ENCODE measurements at regions not wholly inside any gene's neighbourhood (a gene's known extent, or its start where the extent isn't known, plus 50 kb on each side); places are given as distances from the start of the nearest gene placed in this dataset.

DNA sequence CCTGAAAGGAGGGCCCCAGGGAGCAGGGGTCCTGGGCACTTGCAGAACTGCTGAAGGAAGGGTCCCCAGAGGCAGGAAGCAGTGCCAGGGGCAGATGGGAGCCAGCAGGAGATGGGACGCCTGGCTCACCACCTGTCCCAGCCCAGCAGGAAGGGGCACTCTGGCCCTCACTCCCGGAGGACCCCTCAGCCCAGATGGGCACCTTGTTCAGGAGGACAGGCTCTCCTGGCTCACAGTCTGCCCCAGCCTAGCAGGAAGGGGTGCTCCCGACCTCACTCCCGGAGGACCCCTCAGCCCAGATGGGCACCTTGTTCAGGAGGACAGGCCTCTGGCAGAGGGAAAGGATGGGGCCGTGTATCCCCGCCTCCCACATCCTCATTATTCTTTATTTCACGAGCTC lies 331.4 kb upstream of the SHH start:
- TF ChIP-seq HNRNPL (IDR thresholded peaks at IDR 0.05; ENCODE audit: low read depth, low read length), result no peak
- no peak for TF ChIP-seq ZFX (CRISPR knock-in tag; IDR thresholded peaks at IDR 0.05; ENCODE audit: low read depth)
- TF ChIP-seq, protein P1, sequence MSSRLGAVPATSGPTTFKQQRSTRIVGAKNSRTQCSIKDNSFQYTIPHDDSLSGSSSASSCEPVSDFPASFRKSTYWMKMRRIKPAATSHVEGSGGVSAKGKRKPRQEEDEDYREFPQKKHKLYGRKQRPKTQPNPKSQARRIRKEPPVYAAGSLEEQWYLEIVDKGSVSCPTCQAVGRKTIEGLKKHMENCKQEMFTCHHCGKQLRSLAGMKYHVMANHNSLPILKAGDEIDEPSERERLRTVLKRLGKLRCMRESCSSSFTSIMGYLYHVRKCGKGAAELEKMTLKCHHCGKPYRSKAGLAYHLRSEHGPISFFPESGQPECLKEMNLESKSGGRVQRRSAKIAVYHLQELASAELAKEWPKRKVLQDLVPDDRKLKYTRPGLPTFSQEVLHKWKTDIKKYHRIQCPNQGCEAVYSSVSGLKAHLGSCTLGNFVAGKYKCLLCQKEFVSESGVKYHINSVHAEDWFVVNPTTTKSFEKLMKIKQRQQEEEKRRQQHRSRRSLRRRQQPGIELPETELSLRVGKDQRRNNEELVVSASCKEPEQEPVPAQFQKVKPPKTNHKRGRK (CRISPR knock-in tag; IDR thresholded peaks at IDR 0.05), result no peak
- TF ChIP-seq EZH2 (conservative IDR thresholded peaks at IDR 0.05; ENCODE audit: low read depth, low read length), result no peak
- TF ChIP-seq POLR2A (IDR thresholded peaks at IDR 0.05; ENCODE audit: insufficient read depth in 1 of 2, low read depth in 2 of 2, low read length in 2 of 2), result no peak
- TF ChIP-seq, protein P2, sequence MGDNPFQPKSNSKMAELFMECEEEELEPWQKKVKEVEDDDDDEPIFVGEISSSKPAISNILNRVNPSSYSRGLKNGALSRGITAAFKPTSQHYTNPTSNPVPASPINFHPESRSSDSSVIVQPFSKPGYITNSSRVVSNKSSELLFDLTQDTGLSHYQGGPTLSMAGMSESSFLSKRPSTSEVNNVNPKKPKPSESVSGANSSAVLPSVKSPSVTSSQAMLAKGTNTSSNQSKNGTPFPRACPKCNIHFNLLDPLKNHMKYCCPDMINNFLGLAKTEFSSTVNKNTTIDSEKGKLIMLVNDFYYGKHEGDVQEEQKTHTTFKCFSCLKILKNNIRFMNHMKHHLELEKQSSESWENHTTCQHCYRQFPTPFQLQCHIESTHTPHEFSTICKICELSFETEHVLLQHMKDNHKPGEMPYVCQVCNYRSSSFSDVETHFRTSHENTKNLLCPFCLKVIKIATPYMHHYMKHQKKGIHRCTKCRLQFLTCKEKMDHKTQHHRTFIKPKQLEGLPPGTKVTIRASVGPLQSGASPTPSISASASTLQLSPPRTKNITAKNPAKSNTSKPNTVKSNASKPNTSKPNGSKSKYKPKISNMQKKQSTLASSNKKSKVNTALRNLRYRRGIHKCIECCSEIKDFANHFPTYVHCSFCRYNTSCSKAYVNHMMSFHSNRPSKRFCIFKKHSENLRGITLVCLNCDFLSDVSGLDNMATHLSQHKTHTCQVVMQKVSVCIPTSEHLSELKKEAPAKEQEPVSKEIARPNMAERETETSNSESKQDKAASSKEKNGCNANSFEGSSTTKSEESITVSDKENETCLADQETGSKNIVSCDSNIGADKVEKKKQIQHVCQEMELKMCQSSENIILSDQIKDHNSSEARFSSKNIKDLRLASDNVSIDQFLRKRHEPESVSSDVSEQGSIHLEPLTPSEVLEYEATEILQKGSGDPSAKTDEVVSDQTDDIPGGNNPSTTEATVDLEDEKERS (CRISPR knock-in tag; IDR thresholded peaks at IDR 0.05), result no peak
- TF ChIP-seq CEBPB (IDR thresholded peaks at IDR 0.05; ENCODE audit: borderline replicate concordance, low read depth, low read length), result no peak
- TF ChIP-seq, protein P3, sequence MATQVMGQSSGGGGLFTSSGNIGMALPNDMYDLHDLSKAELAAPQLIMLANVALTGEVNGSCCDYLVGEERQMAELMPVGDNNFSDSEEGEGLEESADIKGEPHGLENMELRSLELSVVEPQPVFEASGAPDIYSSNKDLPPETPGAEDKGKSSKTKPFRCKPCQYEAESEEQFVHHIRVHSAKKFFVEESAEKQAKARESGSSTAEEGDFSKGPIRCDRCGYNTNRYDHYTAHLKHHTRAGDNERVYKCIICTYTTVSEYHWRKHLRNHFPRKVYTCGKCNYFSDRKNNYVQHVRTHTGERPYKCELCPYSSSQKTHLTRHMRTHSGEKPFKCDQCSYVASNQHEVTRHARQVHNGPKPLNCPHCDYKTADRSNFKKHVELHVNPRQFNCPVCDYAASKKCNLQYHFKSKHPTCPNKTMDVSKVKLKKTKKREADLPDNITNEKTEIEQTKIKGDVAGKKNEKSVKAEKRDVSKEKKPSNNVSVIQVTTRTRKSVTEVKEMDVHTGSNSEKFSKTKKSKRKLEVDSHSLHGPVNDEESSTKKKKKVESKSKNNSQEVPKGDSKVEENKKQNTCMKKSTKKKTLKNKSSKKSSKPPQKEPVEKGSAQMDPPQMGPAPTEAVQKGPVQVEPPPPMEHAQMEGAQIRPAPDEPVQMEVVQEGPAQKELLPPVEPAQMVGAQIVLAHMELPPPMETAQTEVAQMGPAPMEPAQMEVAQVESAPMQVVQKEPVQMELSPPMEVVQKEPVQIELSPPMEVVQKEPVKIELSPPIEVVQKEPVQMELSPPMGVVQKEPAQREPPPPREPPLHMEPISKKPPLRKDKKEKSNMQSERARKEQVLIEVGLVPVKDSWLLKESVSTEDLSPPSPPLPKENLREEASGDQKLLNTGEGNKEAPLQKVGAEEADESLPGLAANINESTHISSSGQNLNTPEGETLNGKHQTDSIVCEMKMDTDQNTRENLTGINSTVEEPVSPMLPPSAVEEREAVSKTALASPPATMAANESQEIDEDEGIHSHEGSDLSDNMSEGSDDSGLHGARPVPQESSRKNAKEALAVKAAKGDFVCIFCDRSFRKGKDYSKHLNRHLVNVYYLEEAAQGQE (IDR thresholded peaks at IDR 0.05; ENCODE audit: borderline replicate concordance in 1 of 2, low read depth in 1 of 2, low read length in 2 of 2), result no peak
- no peak for TF ChIP-seq HNF4G (IDR thresholded peaks at IDR 0.05; ENCODE audit: borderline replicate concordance, low read depth, low read length)
- TF ChIP-seq HNF4G (CRISPR knock-in tag; IDR thresholded peaks at IDR 0.05; ENCODE audit: borderline replicate concordance, low read depth), result no peak
- TF ChIP-seq ZZZ3 (CRISPR knock-in tag; IDR thresholded peaks at IDR 0.05; ENCODE audit: borderline replicate concordance), result no peak
- TF ChIP-seq, protein P4, sequence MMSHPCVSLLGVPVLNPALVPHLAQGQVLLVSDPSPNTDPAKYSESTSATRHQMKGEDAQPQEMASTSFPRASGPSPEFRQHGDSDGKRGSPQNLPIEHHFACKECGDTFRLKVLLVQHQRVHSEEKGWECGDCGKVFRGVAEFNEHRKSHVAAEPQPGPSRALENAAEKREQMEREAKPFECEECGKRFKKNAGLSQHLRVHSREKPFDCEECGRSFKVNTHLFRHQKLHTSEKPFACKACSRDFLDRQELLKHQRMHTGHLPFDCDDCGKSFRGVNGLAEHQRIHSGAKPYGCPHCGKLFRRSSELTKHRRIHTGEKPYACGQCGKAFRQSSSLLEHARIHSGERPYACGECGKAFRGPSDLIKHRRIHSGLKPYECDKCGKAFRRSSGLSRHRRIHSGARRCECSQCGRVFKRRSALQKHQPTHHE (CRISPR knock-in tag; IDR thresholded peaks at IDR 0.05; ENCODE audit: borderline replicate concordance), result no peak
- no peak for TF ChIP-seq FOXK2 (IDR thresholded peaks at IDR 0.05)
- TF ChIP-seq ZNF124 (CRISPR knock-in tag; IDR thresholded peaks at IDR 0.05), result no peak

Measured in HepG2 (cell line).